ENCODE measurements at regions not wholly inside any gene's neighbourhood (a gene's known extent, or its start where the extent isn't known, plus 50 kb on each side); places are given as distances from the start of the nearest gene placed in this dataset.

GRCh38 chr7:110417611-110418010, 673.3 kb upstream of the LRRN3 start:
- TF ChIP-seq POLR2A (IDR thresholded peaks at IDR 0.05) (no peak), CTCF (IDR thresholded peaks at IDR 0.05) (no peak), POLR2AphosphoS5 (IDR thresholded peaks at IDR 0.05) (no peak)
